ENCODE measurements at regions not wholly inside any gene's neighbourhood (a gene's known extent, or its start where the extent isn't known, plus 50 kb on each side); places are given as distances from the start of the nearest gene placed in this dataset.

DNA sequence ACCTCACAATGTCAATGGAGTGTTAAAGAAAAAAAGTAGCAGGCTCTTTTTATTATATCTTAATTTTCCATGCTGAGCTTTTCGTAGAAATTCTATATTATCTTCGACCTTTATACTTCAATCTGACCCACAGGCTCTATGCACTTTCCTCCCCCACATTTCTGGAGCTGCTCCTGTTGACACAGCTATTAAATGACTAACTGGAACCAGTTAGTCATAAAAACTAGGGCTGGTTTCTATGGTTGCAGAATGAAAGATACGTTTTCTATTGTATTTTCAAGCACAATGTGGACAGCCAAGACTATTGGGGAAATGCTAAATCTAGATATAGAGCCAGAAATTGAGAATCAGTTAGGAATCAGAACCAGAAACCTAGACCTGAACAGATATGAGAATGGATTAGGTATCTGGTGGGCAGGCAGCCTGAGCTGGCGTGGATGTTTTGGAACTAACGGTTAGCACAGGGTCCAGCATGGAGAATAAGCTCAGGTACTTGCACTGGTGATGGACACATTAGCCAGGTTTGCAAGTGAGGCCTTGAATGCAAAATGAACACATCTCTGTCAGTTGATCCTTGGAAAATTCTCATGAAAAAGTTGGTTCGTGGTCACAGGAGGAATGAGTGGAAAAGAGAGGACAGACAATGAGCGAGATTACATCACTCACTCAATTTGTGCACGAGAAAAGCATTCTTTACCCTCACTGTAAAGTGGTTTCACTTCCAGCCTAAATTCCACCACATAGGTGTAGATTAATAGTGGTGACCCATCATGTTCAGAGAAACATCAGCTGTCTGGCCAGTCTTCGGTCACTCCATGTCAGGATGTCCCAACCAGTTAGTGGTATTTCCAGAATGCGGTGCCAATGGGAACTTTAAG, 144.6 kb upstream of the EPHA4 start:
- TF ChIP-seq POLR2A (IDR thresholded peaks at IDR 0.05) (no peak), POLR2AphosphoS5 (IDR thresholded peaks at IDR 0.05; ENCODE audit: insufficient read depth in 1 of 2, low read depth in 1 of 2) (no peak)
- TF ChIP-seq, protein P1, sequence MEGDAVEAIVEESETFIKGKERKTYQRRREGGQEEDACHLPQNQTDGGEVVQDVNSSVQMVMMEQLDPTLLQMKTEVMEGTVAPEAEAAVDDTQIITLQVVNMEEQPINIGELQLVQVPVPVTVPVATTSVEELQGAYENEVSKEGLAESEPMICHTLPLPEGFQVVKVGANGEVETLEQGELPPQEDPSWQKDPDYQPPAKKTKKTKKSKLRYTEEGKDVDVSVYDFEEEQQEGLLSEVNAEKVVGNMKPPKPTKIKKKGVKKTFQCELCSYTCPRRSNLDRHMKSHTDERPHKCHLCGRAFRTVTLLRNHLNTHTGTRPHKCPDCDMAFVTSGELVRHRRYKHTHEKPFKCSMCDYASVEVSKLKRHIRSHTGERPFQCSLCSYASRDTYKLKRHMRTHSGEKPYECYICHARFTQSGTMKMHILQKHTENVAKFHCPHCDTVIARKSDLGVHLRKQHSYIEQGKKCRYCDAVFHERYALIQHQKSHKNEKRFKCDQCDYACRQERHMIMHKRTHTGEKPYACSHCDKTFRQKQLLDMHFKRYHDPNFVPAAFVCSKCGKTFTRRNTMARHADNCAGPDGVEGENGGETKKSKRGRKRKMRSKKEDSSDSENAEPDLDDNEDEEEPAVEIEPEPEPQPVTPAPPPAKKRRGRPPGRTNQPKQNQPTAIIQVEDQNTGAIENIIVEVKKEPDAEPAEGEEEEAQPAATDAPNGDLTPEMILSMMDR (IDR thresholded peaks at IDR 0.05) = no peak

All from vagina (tissue), 2 donors.